ENCODE measurements at regions not wholly inside any gene's neighbourhood (a gene's known extent, or its start where the extent isn't known, plus 50 kb on each side); places are given as distances from the start of the nearest gene placed in this dataset.

- DNase-seq: no peak
Observed at GRCh38 chr12:93135286-93136239, 206.5 kb upstream of the EEA1 start.

- no peak for DNase-seq
Observed at GRCh38 chr12:93136253-93137055, 207.4 kb upstream of the EEA1 start.

GRCh38 chr12:93137656-93138612, 208.8 kb upstream of the EEA1 start:
- peak in 1 of 2 donors; percentile 20 for DNase-seq

- DNase-seq: peak in 1 of 2 donors; percentile 4
Observed at GRCh38 chr12:93139028-93139665, 210.1 kb upstream of the EEA1 start.

- DNase-seq: no peak
Observed at GRCh38 chr12:93140325-93140724, 211.2 kb upstream of the EEA1 start.

GRCh38 chr12:93140801-93141200, 211.7 kb upstream of the EEA1 start:
- DNase-seq: no peak

- DNase-seq: no peak
Observed at GRCh38 chr12:93142881-93143280, 213.8 kb upstream of the EEA1 start.

GRCh38 chr12:93144109-93144508, 215.0 kb upstream of the EEA1 start:
- no peak for DNase-seq

- no peak for DNase-seq
Observed at GRCh38 chr12:93145086-93145485, 216.0 kb upstream of the EEA1 start.

GRCh38 chr12:93146263-93146939, 217.3 kb upstream of the EEA1 start:
- no peak for DNase-seq

- no peak for DNase-seq
Observed at GRCh38 chr12:93146970-93147369, 217.9 kb upstream of the EEA1 start.

- DNase-seq: no peak
Observed at GRCh38 chr12:93148412-93148811, 219.3 kb upstream of the EEA1 start.

- no peak for DNase-seq
Observed at GRCh38 chr12:93149229-93149628, 220.1 kb upstream of the EEA1 start.

- no peak for DNase-seq
Observed at GRCh38 chr12:93151079-93151762, 222.1 kb upstream of the EEA1 start.

GRCh38 chr12:93152617-93153016, 223.5 kb upstream of the EEA1 start:
- no peak for DNase-seq

GRCh38 chr12:93153321-93153720, 224.2 kb upstream of the EEA1 start:
- no peak for DNase-seq

- no peak for DNase-seq
Observed at GRCh38 chr12:93154096-93154728, 223.5 kb upstream of the NUDT4 start.

GRCh38 chr12:93154753-93155480, 222.8 kb upstream of the NUDT4 start:
- DNase-seq: no peak

GRCh38 chr12:93156086-93156716, 221.5 kb upstream of the NUDT4 start:
- DNase-seq: no peak
